Osteoblast (primary cell): ENCODE measurements at regions not wholly inside any gene's neighbourhood (a gene's known extent, or its start where the extent isn't known, plus 50 kb on each side); places are given as distances from the start of the nearest gene placed in this dataset.
A peak's percentile ranks its signal among the peaks of the same experiment; 100 is the strongest.

Experiments
- DNase-seq: peaks from one replicate; pipeline ENCODE4 v3.0.0; 2011; ENCODE audit warnings: low spot score, mixed read lengths; ENCODE audit not compliant: insufficient read length; ENCODE audit errors: missing footprints
- H2AFZ ChIP-seq: 2 replicates; pipeline ENCODE4 v1.6.0; 2011; ENCODE audit warnings: mild to moderate bottlenecking, low read length
- H3K27ac ChIP-seq: 2 replicates; pipeline ENCODE4 v1.5.1; 2011; ENCODE audit warnings: mild to moderate bottlenecking, low read depth, low read length, moderate library complexity
- H3K27me3 ChIP-seq: 2 replicates; pipeline ENCODE4 v1.6.0; 2012; ENCODE audit warnings: mild to moderate bottlenecking, control low read depth, inconsistent platforms, low read length, moderate library complexity; ENCODE audit not compliant: insufficient read depth
- H3K36me3 ChIP-seq: 2 replicates; pipeline ENCODE4 v1.5.1; 2011; ENCODE audit warnings: mild to moderate bottlenecking, low read length, control low read depth, moderate library complexity; ENCODE audit not compliant: insufficient read depth
- H3K4me1 ChIP-seq: 2 replicates; pipeline ENCODE4 v1.5.1; 2011; ENCODE audit warnings: mild to moderate bottlenecking, low read length, control low read depth, moderate library complexity; ENCODE audit not compliant: insufficient read depth
- H3K4me2 ChIP-seq: 2 replicates; pipeline ENCODE4 v1.6.0; 2011; ENCODE audit warnings: mild to moderate bottlenecking, low read length; ENCODE audit not compliant: insufficient read depth
- H3K4me3 ChIP-seq: fragments of 200-600 bp; sonication (generic); 3 replicates; pipeline ENCODE4 v1.5.1; 2012; ENCODE audit warnings: mild to moderate bottlenecking, low read length, inconsistent platforms; ENCODE audit not compliant: insufficient read depth
- H3K79me2 ChIP-seq: 2 replicates; pipeline ENCODE4 v1.6.0; 2012; ENCODE audit warnings: mild to moderate bottlenecking, low read length, control low read depth, inconsistent platforms; ENCODE audit not compliant: insufficient read depth
- H3K9me3 ChIP-seq: 2 replicates; pipeline ENCODE4 v1.5.1; 2011; ENCODE audit warnings: low read depth, low read length, control low read depth
- H4K20me1 ChIP-seq: 2 replicates; pipeline ENCODE4 v1.6.0; 2012; ENCODE audit warnings: mild to moderate bottlenecking, low read length, control low read depth; ENCODE audit not compliant: insufficient read depth
- TF ChIP-seq, protein P1 (sequence below): IDR thresholded peaks from 2 replicates; pipeline ENCODE4 v1.5.1; 2011; ENCODE audit warnings: mild to moderate bottlenecking, low read depth, low read length, moderate library complexity; ENCODE audit errors: extremely low read depth

- no peak for DNase-seq
- Histone ChIP-seq H3K4me2 (no peak overlapping the region), H3K4me3 (no peak overlapping the region), H4K20me1 (no peaks in the 10 kb centered on the region), H2AFZ (no peak overlapping the region), H3K4me1 (no peaks in the 10 kb centered on the region), H3K27me3 (no peaks in the 10 kb centered on the region), H3K27ac (no peak overlapping the region), H3K79me2 (no peaks in the 10 kb centered on the region), H3K36me3 (no peaks in the 10 kb centered on the region), H3K9me3 (no peaks in the 10 kb centered on the region)
- TF ChIP-seq, protein P1, sequence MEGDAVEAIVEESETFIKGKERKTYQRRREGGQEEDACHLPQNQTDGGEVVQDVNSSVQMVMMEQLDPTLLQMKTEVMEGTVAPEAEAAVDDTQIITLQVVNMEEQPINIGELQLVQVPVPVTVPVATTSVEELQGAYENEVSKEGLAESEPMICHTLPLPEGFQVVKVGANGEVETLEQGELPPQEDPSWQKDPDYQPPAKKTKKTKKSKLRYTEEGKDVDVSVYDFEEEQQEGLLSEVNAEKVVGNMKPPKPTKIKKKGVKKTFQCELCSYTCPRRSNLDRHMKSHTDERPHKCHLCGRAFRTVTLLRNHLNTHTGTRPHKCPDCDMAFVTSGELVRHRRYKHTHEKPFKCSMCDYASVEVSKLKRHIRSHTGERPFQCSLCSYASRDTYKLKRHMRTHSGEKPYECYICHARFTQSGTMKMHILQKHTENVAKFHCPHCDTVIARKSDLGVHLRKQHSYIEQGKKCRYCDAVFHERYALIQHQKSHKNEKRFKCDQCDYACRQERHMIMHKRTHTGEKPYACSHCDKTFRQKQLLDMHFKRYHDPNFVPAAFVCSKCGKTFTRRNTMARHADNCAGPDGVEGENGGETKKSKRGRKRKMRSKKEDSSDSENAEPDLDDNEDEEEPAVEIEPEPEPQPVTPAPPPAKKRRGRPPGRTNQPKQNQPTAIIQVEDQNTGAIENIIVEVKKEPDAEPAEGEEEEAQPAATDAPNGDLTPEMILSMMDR = no peak
Observed at GRCh38 chr5:89901346-89901745, 508.2 kb downstream of the CETN3 start.

DNA sequence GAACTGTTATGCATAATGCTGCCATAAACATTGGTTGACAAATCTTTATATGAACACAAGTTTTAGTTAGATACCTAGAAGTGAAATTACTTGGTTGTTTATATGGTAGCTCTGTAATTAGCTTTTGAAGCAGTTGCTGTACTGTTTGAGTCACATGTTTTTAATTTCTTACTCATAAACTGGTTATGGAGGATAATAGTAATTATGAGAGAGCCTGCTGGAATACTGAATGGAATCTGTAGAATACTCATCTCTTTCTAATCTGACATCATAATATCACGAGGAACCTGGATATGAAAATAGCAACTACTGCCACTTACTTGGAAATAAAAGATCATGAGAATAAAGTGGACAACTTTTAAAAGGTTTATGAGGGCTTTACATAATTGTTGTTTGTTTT, 509.2 kb downstream of the CETN3 start:
- Histone ChIP-seq H3K27ac (no peak overlapping the region), H3K27me3 (no peaks in the 10 kb centered on the region), H2AFZ (no peak overlapping the region), H3K9me3 (no peaks in the 10 kb centered on the region), H3K4me3 (no peak overlapping the region), H3K79me2 (no peaks in the 10 kb centered on the region), H3K4me1 (no peaks in the 10 kb centered on the region), H3K4me2 (no peak overlapping the region), H3K36me3 (no peaks in the 10 kb centered on the region), H4K20me1 (no peaks in the 10 kb centered on the region)
- TF ChIP-seq, protein P1 = no peak
- peak; percentile 22 for DNase-seq

- no peak overlapping the region for H3K4me2 ChIP-seq
- H3K4me1 ChIP-seq = no peaks in the 10 kb centered on the region
- TF ChIP-seq, protein P1 = no peak
- H3K9me3 ChIP-seq = no peaks in the 10 kb centered on the region
- H3K4me3 ChIP-seq = no peak overlapping the region
- no peak for DNase-seq
- H3K27ac ChIP-seq = no peak overlapping the region
- H3K27me3 ChIP-seq = no peaks in the 10 kb centered on the region
- H3K79me2 ChIP-seq = no peaks in the 10 kb centered on the region
- H4K20me1 ChIP-seq = no peaks in the 10 kb centered on the region
- H3K36me3 ChIP-seq = no peaks in the 10 kb centered on the region
- no peak overlapping the region for H2AFZ ChIP-seq
Observed at GRCh38 chr5:89899559-89899958, 510.0 kb downstream of the CETN3 start.

- no peak for DNase-seq
Observed at GRCh38 chr5:89893546-89893945, 516.0 kb downstream of the CETN3 start.

More at GRCh38 chr5:89893546-89893945, 516.0 kb downstream of the CETN3 start:
- no peak overlapping the region for H3K4me2 ChIP-seq
- H3K4me1 ChIP-seq = no peaks in the 10 kb centered on the region
- no peaks in the 10 kb centered on the region for H3K36me3 ChIP-seq
- no peaks in the 10 kb centered on the region for H3K27me3 ChIP-seq
- no peak overlapping the region for H3K4me3 ChIP-seq
- no peaks in the 10 kb centered on the region for H3K79me2 ChIP-seq
- TF ChIP-seq, protein P1 = no peak
- H2AFZ ChIP-seq = no peak overlapping the region
- no peak overlapping the region for H3K27ac ChIP-seq
- no peaks in the 10 kb centered on the region for H4K20me1 ChIP-seq
- peaks cover 2% of the 10 kb centered on the region for H3K9me3 ChIP-seq
